Fibroblast of villous mesenchyme (primary cell): ENCODE measurements at regions not wholly inside any gene's neighbourhood (a gene's known extent, or its start where the extent isn't known, plus 50 kb on each side); places are given as distances from the start of the nearest gene placed in this dataset.
A peak's percentile ranks its signal among the peaks of the same experiment; 100 is the strongest.
"Not testable (repeated sequence)": the region's sequence is repeated elsewhere in the genome, so short reads cannot be mapped to it uniquely, and the experiment has no call there.

Source experiments
- DNase-seq: peaks from one replicate; pipeline ENCODE4 v3.0.0-alpha.2; 2010; ENCODE audit warnings: low read depth
- H3K4me3 ChIP-seq: 2 replicates; pipeline ENCODE4 v1.5.1; 2011; ENCODE audit warnings: low read depth, mild to moderate bottlenecking, low read length
- TF ChIP-seq, protein P1 (sequence below): IDR thresholded peaks from 2 replicates; pipeline ENCODE4 v1.5.1; 2012; ENCODE audit warnings: low read depth, mild to moderate bottlenecking, low read length; ENCODE audit not compliant: insufficient read depth

DNA sequence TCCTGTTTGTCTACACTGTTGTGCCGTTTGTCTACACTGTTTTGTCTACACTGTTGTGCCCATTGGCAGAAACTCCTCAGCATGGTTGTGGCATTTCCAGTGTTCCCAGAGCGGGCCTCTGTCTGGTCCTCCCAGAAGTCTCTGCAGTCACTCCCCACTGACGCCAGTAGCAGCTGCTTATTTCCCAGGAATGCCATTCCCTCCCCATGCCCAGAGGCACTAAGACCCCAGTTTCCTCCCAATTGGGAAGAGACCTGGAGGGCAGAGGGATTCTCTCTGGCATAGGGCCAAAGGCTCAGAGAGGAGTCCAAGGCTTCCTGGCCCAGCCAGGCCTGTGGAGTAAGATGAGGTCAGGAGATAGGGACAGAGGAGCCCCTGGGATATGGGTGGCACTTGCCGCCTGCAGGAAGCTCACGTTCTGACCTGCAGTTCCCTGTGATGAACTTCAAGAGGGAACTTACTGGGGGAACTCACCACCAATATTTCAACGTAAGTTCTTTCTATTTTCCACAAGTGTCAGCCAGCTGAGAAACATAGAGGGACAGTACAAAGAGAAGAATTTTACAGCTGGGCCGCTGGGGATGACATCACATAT is 69.1 kb downstream of the TNFAIP2 start:
- TF ChIP-seq, protein P1, sequence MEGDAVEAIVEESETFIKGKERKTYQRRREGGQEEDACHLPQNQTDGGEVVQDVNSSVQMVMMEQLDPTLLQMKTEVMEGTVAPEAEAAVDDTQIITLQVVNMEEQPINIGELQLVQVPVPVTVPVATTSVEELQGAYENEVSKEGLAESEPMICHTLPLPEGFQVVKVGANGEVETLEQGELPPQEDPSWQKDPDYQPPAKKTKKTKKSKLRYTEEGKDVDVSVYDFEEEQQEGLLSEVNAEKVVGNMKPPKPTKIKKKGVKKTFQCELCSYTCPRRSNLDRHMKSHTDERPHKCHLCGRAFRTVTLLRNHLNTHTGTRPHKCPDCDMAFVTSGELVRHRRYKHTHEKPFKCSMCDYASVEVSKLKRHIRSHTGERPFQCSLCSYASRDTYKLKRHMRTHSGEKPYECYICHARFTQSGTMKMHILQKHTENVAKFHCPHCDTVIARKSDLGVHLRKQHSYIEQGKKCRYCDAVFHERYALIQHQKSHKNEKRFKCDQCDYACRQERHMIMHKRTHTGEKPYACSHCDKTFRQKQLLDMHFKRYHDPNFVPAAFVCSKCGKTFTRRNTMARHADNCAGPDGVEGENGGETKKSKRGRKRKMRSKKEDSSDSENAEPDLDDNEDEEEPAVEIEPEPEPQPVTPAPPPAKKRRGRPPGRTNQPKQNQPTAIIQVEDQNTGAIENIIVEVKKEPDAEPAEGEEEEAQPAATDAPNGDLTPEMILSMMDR, result no peak
- H3K4me3 ChIP-seq, result no peak overlapping the region
- no peak for DNase-seq

DNA sequence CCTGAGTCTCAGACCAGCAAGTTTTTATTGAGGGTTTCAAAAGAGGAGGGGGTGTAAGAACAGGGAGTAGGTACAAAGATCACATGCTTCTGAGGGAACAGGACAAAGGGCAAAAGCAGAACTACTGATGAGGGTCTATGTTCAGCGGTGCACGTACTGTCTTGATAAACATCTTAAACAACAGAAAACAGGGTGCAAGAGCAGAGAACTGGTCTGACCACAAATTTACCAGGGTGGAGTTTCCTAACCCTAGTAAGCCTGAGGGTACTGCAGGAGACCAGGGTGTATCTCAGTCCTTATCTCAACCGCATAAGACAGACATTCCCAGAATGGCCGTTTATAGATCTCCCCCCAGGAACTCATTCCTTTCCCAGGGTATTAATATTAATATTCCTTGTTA is 69.6 kb downstream of the TNFAIP2 start:
- peak; percentile 45 for DNase-seq
- H3K4me3 ChIP-seq, result not testable (repeated sequence)

DNA sequence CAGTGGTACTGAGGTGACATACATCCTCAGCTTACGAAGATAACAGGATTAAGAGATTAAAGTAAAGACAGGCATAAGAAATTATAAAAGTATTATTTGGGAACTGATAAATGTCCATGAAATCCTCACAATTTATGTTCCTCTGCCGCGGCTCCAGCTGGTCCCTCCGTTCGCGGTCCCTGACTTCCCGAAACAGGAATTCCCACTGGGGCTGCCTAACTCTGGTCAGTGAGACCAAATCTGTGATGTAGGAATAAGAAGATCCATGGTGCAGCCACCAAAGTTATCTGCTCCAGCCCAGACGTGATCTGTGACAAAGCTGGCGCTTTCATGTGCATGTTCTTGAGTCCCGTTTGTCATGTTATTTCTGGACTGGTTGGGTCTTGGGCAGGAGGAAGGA is 70.2 kb downstream of the TNFAIP2 start:
- not testable (repeated sequence) for H3K4me3 ChIP-seq, DNase-seq

- no peak overlapping the region for H3K4me3 ChIP-seq
- TF ChIP-seq, protein P1, result no peak
- DNase-seq, result peak; percentile 94
Measured at GRCh38 chr14:103194256-103195045, 71.2 kb downstream of the TNFAIP2 start.

DNA sequence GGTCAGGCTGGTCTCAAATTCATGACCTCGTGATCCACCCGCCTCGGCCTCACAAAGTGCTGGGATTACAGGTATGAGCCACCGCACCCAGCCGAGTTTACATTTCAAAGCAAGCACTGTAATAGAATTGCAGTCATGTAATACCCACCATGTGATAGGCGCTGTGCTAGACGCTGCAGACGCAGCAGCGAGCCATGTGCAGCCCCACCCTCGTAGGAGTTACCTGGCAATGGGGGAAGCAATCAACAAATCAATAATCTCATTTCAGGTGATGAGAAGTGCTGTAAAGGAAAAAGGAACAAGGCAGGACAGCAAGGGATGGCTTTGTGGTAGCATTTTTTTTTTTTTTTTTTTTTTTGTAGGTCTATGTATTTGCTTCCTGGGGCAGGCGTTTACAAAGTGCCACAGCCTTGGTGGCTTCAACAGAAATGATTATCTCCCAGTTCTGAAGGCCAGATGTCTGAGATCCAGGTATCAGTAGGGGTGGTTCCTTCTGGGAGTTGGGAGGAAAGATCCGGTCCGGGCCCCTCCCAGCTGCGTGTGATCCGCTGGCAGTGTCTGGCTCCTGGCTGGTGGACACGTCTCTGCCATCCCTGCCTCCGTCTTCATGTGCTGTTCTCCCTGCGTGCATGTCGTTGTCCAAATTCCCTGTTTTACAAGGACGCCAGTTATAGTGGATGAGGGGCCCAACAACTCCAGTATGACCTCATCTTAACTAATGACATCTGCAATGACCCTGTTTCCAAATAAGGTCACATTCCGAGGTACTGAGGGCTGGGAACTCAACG is 72.8 kb downstream of the TNFAIP2 start:
- H3K4me3 ChIP-seq, result no peak overlapping the region
- TF ChIP-seq, protein P1, result no peak
- peak; percentile 38 for DNase-seq

DNA sequence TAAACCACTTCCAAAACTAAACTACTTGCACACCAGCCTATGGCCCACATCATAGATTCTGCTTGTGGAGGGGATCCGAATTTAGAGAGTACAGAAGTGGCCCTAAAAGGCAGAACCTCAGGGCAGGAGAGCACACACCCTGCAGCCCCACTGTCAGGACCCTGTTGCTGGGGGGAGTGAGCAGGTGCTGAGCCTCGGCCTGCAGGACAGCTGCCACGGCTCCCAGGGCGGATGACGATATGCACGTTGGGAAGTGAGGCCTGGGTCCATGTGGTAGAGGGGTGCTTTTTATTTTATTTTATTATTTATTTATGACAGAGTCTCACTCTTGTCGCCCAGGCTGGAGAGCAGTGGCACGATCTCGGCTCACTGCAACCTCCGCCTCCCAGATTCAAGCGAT is 73.5 kb downstream of the TNFAIP2 start:
- TF ChIP-seq, protein P1, result no peak
- no peak for DNase-seq
- H3K4me3 ChIP-seq, result no peak overlapping the region

DNA sequence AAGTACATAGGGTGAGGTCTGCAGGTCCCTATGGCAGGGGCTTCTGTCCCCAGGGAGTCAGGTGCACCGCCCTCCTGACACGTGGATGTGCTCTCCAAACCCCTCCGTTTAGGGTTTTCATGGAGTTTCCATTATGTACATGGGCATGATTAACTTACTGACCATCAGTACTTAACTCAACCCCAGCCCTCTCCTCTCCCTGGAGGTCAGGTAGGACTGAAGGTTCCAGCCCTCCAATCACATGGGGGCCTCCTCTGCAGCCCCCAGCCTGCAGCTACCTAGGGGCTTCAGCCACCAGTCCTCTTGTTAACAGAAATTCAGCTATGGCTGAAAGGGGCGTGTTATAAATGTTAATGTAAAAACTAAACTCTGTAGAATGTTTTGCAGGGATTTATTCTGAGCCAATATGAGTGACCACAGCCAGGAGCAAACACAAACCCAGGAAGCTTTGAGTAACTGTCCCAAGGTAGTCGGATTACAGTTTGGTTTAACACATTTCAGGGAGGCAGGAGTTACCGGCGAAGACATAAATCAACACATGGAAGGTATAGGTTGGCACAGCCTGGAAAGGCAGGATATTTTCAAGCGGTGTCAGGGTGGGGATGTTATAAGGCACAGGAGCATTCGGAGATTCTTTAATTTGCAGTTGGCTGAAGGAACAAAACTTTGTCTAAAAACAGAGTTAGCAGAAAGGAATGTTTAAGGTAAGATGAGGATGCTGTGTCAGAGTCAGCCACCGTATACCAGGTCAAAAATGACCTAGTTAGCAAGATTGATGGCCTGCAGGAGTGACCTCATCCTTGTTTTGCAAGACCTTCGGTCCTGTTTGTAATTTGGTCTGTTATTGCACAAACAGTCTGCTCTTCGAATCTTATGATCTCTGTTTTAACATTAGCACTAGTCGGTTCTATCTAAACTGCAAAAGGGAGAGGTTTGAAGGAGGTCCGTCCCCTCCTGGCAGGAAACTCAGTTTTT is 75.2 kb downstream of the TNFAIP2 start:
- TF ChIP-seq, protein P1, result no peak
- DNase-seq, result peak; percentile 97
- no peak overlapping the region for H3K4me3 ChIP-seq
